ENCODE measurements at regions not wholly inside any gene's neighbourhood (a gene's known extent, or its start where the extent isn't known, plus 50 kb on each side); places are given as distances from the start of the nearest gene placed in this dataset.

DNA sequence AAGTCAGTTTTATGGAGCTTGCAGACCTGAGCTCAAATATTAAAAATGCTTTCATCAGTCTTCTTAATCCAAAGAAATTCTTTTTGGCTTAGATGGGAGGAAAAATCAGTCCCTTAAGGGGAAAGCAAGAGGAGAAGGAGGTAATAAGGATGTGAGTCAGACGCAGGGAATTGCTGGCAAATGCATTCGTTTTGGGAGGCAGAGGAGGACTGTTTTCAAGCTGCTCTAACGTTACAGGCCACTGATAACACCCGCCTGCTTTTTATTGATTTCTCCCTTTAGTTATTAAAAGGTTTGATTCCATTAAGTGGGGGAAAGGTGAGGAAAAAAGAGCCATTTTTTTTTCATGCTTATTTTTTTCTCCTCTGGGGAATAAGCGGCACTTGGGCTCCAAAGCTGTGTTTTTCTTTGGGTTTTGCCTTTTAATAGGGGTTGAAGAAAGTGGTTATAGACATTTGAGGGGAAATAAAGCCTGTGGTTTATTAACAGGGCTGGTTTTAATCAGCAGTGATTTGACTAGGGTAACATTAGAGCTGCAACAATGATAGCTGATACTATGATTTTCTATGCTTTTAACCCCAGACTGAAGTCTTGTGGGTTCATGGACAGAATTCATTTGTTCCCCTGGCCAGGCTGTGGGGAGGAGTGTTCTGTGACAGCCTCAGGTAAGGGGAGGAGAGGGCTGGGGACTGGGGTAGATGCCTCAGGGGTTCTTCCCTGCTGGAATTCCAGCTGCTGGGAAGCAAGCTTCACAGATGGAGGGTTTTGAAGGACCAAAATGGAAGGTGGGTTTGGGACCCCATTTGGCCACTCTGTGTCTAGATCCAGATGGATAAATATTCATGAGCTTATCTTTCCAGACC, 225.2 kb downstream of the GAS1 start:
- DNase-seq: no peak

DNA sequence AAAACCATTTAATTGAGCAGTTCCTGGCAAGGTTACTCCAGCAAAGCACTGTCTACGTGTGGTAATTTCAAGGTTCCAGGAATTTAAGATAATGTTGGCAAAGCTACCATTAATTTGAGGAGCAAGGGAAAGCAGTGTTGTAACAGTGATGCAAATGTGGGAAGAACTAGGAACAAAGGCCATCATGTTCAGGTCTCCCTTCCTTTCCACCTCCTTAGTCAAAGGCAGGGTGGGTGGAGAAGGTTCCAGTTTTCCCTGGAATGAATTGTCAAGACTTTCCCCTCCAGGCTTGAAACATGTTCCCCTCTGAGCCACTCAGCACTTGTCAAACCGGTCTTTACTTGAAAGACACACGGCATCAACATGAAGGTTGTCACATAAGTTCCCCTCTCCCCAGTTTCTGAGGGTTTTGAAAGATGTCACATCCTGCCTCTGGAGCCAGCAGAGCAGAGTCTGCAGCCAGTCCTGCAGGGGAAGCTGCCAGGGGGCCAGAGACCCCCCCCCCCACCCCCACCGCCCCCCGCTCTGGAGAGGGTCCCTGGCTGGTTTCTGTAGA, 226.0 kb downstream of the GAS1 start:
- no peak for DNase-seq

DNA sequence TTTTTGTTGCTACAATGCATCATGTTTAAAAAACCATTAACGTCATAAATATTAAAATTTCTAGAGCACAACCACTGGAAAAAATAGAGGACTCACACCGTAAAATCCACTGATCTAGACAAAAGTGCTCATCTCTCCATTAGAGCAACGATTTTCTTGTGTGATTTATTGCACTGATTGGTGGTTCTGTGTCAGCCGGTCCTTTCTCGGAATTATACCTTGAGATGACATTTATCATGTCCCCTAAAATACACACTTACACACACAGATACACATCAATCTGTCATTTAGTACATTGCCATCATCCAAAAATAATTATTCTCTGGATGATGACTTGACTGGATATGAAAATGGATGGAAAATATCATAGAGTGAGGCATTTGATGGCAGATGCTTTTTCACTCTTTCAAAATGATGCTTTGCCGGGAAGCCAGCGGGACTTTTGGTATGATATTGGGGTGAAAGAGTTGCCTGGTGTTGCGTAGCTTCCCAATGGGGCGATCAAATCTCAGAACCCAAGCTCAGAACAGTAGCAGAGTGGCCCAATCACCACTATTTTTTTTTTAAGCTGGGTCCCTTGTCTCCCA, 226.6 kb downstream of the GAS1 start:
- DNase-seq: no peak

DNA sequence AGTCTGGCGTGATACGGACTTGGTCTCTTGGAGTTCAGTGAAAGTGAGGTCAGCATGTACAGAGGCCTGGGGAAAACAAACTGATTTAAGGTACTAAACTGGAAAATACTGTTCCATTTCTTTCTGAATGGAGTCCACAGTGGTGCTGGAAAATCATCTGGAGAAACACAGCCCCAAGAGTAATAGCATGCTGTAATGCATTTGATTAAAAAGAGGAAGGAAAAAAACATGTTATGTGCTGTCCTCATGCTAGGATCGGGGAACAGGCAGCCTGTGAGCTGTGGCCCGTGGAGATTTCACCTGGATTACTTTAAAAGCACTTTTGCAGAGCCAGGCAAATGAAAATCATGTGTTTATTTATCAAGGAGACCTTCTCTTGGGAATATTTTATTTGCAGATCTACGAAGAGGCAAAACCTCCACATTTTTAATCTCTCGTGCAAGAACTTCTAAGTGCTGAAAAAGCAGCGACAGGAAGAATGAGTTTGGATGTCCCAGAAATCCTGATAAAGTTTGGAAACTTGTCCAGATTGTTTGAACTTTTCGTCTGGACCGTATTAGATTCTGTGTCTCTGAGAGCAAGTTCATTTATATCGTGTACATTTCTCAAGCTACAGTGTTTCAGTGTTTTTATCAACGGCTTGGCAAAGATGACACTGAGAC, 228.8 kb downstream of the GAS1 start:
- no peak for DNase-seq

DNA sequence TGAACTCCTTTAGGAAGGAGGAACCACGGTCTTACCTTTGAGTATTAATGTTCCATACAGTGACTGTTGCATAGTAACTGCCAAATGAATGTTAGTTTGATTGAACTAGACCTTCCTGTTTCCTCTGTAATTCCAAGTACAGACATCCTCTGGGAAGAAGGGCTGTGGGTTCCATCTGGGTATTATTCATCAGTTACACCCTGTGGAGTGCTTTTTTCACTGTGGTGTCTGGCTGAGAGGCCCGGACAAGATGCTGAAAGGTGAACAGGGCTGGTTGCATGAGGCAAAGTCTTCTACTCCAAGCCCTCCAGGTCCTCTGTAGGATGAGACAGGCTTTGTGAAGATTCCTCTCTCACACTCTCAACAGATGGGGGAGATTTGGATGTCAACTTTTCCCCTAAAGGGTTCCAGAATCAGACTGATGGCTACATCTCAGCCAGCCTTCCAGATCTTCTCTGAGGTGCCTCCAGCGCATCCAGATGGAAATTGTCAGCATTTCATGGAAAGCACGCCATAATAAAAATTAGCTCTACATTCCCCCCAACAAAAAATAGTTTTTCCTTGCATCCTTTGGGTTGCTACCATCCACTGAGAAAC, 230.9 kb downstream of the GAS1 start:
- DNase-seq: no peak

DNA sequence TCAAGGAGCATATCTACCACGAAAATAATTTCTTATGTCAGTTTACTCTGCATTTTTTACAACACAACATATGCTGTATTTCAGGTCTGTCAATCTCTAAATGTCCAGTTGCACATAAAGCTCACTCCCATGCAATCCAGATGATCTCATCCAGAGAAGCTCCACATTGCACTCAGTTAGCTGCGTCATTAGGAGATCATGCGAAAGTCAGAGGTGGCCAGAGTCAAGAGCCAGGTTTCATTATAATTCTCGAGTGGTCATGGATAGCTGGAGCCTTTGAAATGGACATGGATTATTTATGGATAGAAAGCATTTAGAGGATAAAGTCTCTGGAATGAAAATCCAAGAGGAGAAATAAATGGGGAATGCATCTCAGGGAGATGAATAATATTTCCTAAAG, 232.3 kb downstream of the GAS1 start:
- DNase-seq: no peak

DNA sequence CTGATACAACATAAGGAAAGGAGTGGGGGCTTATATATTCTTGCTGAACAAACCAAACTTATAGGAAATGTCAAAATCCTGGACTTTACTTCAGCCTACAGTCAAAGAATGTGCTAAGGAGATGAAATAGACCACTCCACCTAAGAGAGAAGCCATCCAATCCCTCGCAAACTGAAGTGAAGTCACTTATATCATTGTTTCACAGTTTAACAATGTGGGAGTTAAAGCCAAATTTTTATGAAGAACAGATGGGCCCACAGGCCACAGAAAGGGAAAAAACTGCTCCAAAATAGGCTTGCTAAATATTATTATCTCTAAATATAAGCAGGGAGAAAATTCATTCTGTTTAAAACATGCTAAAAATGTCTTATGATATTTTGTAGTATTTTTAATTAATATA, 233.3 kb downstream of the GAS1 start:
- DNase-seq: no peak

DNA sequence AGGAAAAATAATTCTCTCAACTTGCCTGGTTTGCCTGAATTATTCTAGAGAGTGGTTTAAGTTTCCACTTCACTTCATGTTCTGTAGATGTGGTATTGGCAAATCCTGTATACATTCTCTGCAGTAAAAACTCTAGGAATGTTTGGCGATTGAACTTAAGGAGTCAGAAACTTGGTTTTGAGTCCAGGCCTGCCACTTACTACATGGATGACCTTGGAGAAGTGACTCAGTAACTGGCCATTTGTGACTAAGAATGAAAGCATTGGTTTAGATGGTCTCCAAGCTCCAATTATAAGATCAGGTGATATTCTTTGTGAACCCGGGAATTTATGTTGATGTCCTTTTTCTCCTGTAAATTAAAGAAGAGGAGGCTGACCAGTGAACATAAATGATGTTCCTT, 233.8 kb downstream of the GAS1 start:
- DNase-seq: no peak

DNA sequence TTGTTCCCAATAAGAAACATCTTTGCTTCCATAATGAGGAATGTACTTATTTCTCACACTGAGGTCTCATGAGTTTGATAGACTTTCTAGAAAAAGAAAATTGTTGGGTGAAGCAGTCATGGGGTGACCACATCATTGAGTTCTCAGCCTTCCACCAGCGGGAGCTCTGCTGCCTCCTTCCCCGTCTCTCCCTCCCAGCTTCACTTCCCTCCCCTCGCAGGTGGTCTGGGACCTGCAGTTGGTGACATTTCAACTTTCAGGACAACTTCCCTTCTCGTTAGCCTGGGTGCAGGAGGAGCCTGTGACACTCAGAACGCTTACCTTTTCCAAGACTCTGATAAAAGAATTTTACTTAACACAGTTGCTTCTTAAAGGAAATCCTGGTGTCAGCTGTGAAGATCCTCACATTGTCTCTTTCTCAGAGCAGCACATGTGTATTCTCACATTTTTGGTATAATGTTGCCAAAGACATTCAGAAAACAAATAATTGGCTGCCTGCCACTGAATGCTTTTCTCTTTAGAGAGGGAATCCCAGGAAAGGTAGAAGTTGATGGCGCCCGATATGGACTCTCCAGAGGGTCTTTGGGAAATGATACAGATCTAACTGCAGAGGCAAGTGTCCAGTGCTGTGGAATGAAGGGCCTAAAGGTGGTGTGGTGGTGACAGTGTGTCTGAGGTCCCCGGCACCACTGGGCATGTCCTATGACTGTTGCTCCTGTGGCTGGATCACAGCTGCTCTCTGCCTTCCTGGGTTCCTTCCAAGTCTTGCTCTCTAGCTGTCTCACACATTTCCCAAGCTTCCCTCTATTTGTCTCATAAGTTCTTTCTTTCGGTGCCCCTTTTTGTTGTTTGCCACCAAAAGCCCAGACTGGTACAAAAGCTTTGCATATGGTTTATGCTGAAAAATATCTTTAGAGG, 238.1 kb downstream of the GAS1 start:
- no peak for DNase-seq

DNA sequence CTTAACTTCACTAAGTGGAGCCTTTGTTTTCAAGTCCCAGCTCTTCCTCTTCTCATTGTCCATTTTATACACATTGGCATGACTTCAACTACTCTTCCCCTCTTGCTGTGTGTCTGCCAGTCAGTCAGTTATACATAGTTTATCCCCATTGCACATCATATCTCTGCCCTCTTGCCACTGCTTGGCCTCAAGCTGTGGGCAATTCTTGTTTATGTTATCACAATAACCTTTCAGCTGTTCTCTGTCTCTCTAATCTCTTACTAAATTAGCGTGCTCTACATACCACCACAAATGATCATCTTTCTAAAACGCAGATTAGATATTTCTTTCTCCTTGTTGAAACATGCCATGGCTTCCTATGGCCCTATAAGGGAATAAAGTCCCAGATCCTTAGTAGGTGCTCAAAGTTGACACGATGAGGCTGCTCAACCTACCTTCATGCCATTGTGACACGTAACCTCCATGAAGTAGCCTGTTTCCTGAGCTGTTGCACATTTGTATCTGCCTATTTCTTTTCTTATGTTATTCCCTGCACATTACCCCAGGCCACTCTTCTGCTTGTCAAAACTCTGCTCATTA, 239.3 kb downstream of the GAS1 start:
- no peak for DNase-seq

DNA sequence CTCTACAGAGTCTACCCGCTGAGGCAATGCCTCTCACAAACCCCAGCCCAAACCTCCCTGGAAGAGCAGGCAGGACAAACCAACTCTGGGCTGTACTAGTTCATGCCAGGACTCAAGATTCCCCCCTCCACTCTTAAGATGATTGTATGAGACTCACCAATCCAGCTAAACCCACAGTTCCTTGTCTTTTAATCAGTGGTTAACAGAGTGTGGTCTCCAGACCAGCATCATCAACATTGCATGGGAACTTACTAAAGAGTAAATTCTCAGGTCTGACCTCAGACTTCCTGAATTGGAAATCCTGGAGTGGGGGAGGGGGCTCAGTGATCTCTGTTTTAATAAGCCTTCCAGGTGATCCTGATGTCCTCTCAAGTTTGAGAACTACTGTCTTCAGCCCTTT, 240.9 kb downstream of the GAS1 start:
- DNase-seq: no peak

DNA sequence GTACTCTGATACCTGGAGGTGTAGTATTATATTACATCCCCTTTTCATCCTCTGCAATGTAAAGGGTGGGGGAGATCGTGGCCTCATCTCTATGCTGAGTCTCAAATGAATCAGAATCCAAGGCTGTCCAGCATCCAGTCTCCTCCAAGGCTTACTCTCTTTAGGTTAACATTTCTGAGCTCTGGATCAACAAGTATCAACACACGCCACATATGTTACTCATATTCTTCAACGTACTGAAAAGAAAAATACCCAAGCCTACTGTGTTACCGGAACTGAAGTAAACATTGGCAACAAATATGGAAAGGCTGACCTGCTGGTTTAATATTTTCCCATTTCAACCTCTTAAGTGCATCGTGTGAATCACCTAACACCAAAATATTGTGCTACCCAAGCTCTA, 241.8 kb downstream of the GAS1 start:
- DNase-seq: no peak

DNA sequence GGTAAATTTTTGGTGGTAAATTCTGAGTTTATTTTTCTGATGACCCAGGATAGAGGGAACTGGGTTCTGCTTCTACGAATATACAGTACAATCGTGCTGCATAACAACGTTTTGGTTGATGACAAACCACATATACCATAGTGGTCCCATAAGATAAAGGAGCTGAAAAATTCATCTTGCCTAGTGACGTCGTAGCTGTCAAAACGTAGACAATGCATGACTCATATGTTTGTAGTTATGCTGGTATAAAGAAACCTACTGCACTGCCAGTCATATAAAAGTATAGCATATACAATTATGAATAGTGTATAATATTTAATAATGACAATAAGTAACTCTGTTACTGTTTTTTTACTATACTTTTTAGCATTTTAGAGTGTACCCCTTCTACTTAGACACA, 244.0 kb downstream of the GAS1 start:
- no peak for DNase-seq

DNA sequence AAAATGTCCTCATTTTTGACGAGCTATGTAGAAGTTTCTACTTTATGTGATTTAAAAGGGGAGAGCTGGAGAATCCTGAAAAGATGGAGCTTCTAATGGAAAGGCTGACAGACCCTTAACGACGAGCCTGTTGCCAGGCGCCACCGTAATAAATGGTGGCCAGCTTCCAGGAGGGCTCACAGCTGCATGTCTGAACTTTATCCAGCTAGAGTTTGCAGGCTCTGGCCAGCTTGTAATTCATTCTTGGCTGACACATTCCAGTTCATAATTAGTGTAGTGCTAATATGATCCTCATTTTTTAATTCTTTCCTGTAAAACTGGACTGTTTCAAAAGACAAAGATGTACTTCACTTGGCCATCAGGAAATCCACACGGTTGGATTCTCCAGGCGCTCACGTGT, 246.7 kb downstream of the GAS1 start:
- DNase-seq: no peak

DNA sequence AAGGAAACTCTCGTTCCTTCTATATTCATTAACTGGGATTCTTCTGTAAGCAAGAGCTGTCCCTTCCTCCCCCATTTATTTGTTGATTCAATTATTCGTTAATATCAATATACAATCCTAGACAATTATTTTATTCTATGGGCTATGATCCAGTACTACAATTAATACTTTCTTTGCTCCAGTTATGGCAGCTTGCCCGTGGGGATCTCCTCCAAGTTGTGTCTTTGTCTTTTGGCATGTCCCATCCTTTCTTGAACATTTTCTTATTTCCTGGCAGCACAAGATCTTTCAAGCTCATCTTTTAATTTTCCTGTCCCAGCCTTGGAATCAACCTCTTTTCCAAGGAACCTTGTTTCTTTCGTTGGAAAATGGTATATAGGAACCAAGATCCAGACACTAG, 249.3 kb downstream of the GAS1 start:
- DNase-seq: no peak

DNA sequence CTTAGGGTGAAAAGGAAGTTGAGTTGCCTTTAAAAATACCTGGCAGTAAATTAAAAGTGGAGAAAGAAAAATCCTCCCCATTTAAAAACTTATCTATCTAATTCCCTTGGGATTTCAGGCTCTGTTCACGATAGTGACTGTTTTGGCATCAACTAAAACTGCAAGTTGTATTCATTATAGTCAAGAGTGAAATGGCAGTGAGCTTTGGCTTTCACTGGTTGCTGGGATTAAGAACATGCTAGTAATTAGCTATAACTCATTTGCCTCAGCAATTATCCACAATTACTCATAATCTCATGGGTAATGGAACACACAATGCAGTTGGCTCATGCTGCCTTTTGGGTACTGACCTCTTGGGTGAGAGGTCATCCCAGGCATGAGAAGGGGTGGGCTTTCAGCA, 250.1 kb downstream of the GAS1 start:
- DNase-seq: no peak

DNA sequence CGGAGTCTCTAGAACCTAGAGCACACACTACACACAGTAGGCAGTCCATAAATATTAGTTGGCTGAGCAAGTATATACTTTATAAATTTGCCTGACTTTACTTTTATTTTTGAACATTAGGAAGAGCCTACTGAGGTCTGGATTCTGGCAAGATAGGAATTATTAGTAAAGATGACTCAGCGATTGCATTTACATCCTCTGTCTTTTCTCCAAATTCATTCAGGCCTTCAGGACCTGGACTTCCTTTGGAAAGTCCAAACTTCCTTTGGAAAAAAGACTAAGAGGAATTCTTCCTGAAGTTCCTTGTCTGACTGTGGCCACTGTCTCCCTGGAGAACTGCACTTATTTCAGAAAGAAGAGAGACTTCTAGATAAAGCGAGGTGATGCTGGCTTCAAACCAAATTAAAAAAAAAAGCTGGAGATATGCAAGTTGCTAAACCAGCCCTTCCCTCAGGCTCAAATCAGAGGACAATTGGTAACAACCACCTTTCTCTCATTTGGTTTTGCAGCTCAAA, 251.3 kb downstream of the GAS1 start:
- DNase-seq: no peak

DNA sequence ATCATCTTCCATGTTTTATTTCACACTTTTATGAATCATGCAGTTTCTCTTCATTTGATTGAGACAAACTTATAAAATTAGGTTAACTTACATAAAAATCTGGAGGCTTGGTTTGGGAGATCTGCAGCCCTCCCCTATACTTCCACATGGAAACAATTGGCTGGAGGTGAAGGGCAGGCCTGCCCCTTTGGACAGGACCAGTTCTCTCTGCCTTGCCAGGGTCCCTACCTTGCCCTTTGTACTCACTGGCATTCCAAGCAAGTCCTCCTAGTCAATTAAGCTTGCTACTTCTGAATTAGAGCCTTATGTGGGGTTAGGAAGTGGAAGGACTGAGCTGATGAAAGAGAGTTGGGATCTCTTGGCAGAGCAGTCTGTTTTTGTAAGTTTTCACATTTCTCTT, 257.3 kb downstream of the GAS1 start:
- DNase-seq: no peak

DNA sequence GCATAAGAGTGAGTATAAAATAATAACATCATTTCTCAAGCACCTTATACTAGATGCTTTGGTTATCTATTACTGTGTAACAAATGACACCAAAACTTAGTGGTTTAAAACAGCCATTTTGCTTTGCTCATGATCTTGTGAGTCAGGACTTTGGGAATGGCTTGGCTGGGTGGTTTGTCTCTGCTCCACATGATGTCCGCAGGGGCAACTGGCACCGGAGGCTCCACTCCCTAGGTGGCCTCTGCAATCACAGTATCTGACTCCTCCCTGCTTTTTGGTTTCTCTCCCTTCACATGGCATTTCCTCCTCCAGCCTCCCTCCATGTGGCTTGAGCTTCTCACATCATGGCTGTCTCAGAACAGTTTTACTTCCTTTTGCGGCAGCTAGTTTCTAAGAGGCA, 259.5 kb downstream of the GAS1 start:
- no peak for DNase-seq

DNA sequence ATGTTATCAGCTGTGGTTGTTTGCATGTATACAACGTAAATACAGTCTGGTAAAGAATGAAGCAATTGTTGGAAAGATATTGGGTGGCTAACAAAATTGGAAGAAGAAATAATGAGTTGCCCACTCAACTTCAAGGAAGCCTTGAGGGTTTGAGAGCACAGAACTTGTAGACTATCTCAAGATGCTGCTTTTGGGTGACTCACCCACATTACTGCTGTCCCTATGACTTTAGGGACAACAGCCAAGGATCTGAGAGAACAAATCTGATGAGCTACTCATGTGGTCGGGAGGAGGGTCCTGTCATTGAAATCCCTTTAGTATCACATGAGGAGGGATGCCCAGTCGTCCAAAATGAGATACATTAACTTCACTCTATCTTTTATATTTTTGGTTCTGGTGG, 261.8 kb downstream of the GAS1 start:
- no peak for DNase-seq

DNA sequence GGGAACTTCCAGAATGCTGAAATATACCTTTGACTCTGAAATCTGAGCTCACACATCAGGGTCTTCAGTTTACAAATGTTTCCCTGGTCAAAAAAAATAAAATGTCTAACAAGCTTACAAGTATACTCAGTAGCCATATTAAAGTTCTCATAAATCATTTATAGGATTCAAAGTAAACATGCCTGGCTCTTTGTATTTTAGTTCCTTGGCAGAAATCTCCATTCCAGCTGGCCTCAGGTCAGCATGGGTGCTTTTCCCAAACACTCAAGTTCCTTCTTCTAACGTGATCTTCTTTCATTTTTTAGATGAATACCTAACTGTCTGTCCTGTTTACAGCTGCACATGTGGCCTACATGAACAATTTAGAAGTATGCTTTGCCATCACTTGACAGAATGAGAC, 263.2 kb downstream of the GAS1 start:
- no peak for DNase-seq

DNA sequence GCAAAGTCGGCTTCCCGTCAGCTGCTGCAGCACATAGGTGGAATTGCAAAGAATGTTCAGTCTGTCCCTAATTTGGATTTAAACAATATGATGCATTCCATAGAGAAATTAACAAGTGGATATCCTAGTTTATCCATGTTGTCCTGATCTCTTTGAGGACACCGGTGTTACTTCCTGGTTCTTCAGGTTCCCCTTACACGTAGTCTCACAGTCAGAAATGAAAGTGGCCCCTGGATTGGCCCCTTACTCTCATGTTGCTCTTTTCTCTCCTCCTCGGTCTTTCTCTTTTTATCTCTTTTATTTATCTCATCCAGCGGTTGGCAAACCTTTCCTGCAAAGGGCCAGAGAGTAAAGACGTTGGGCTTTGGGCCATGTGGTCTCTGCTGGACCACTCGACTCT, 265.1 kb downstream of the GAS1 start:
- no peak for DNase-seq
